ENCODE measurements at regions not wholly inside any gene's neighbourhood (a gene's known extent, or its start where the extent isn't known, plus 50 kb on each side); places are given as distances from the start of the nearest gene placed in this dataset.

DNA sequence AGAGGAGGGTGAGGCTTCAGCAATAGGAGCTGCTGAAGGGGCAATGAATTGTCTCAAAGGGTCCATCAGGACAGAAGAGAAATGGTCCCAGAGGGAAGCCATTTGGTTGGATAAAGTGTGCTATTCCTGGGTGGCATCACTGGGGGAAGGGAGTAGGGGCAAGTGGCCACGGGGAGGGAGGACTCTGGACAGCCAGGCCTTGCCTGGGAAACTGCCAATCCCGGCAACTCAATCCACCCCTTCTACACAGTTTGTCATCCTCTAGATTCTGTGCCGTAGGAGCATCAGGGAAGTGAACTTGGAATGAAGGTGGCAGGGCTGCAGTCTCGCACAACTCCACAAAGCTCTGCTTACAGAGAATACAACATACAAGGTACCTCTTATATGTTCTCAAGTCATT is 59.5 kb upstream of the RIPOR2 start:
- TF ChIP-seq, protein P1, sequence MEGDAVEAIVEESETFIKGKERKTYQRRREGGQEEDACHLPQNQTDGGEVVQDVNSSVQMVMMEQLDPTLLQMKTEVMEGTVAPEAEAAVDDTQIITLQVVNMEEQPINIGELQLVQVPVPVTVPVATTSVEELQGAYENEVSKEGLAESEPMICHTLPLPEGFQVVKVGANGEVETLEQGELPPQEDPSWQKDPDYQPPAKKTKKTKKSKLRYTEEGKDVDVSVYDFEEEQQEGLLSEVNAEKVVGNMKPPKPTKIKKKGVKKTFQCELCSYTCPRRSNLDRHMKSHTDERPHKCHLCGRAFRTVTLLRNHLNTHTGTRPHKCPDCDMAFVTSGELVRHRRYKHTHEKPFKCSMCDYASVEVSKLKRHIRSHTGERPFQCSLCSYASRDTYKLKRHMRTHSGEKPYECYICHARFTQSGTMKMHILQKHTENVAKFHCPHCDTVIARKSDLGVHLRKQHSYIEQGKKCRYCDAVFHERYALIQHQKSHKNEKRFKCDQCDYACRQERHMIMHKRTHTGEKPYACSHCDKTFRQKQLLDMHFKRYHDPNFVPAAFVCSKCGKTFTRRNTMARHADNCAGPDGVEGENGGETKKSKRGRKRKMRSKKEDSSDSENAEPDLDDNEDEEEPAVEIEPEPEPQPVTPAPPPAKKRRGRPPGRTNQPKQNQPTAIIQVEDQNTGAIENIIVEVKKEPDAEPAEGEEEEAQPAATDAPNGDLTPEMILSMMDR (conservative IDR thresholded peaks at IDR 0.05; ENCODE audit: low read depth, low read length), result no peak
- no peak overlapping the region for H3K4me3 ChIP-seq (ENCODE audit: low read length)
- DNase-seq (ENCODE audit: low read depth), result no peak

DNA sequence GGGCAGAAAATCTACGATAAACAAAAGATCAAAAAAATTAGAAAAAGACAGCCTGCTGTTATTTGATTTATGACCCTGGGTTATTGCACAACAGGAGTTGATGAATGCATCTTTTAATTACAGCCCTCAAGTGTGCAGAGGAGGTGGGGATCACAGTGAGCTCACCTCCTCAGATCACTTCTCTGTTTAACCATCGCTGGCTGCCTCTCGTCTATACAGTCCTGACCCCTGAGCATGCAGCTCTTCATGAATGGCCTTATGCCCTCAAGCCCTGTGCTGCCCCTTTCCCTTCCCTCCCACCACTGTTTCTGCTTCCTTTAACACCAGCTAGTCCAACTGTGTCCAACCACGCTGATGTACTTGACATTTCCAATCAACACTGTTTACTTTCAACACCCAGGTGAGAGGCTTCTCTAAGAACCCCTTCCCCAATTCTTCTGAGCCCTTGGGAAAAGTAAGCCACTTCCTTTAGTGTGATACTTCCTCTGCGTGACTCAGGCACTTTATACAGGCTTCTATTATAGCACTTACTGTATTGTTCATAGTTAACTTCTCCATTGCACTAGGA is 60.6 kb upstream of the RIPOR2 start:
- TF ChIP-seq, protein P1 (conservative IDR thresholded peaks at IDR 0.05; ENCODE audit: low read depth, low read length), result no peak
- no peak for DNase-seq (ENCODE audit: low read depth)

DNA sequence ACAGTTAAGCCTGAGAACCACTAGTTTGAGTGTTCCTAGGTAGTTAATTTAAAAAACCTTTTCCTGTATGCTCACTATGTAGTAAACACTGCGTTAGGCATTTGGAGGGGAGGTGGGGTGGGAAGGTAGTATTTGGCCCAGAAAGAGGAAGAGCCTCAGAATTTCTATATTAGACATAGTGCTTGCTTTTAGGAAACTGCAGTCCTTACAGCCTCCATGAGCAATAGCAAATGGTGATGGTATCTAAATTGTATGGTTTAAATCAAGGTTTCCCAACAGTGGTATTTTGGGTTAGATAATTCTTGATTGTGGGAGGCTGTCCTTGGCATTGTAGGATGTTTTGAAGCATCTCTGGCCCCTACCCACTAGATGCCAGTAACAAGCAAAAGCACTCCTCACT is 61.5 kb upstream of the RIPOR2 start:
- no peak overlapping the region for H3K4me3 ChIP-seq (ENCODE audit: low read length)
- TF ChIP-seq, protein P1 (conservative IDR thresholded peaks at IDR 0.05; ENCODE audit: low read depth, low read length), result no peak
- DNase-seq (ENCODE audit: low read depth), result no peak

More for the DNA sequence above, 60.6 kb upstream of the RIPOR2 start:
- H3K4me3 ChIP-seq (ENCODE audit: low read length), result no peak overlapping the region

DNA sequence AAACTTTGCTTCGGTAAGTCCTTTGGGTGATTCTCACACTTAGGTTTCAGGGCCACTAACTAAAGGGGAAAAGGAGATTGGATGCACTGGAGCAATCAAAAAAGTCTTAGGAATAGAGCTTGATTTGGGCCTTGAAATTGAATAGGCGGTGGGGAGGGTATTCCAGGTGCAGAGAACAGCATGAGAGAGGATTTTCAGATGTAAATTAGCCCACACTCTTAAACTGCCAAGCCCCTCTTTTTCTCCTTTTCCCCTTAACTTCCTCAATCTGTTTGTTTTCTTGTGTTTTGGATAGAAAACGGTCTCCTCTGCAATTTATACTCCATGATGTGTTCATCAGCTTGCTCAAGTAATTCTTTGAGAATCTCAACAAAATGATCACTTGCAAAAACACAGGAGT is 62.1 kb upstream of the RIPOR2 start:
- no peak overlapping the region for H3K4me3 ChIP-seq (ENCODE audit: low read length)

DNA sequence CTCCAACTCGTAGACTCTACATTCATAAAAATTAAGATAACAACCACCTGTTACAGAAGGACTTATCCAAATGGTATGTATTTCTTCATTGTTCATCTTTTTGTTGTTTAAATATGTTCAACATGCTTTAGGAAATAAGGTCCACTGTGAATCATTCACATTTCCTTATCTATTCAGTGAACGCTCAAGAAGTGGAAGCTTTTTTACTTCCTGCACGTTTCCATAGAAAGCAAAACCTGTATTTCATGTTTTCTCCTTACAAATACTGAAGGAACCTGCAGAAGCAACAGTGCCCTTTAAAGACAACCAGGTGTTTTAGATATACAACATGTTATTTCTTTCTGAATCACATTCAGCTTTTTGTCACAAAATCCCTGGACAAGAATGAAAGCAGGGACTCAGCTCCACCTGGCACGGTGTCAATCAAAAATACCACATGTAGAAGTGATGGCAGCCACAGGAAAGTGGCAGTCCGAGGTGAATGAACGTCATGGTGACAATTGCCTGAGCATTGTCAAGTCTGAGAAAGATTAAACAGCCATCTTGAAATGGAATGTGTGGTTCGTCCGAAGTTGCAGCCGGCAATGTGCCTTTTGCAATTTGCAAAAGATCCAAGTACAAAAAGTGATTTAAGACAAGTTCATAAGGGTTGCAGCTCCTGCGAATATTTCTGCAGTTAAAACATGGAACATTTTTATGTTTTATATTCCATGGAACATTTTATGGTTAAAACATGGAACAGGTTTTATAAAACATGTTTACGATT is 66.7 kb upstream of the RIPOR2 start:
- no peak overlapping the region for H3K4me3 ChIP-seq (ENCODE audit: low read length)
- no peak for DNase-seq (ENCODE audit: low read depth)
- TF ChIP-seq, protein P1 (conservative IDR thresholded peaks at IDR 0.05; ENCODE audit: low read depth, low read length), result no peak

More for the DNA sequence above, 62.1 kb upstream of the RIPOR2 start:
- DNase-seq (ENCODE audit: low read depth), result no peak
- TF ChIP-seq, protein P1 (conservative IDR thresholded peaks at IDR 0.05; ENCODE audit: low read depth, low read length), result no peak

DNA sequence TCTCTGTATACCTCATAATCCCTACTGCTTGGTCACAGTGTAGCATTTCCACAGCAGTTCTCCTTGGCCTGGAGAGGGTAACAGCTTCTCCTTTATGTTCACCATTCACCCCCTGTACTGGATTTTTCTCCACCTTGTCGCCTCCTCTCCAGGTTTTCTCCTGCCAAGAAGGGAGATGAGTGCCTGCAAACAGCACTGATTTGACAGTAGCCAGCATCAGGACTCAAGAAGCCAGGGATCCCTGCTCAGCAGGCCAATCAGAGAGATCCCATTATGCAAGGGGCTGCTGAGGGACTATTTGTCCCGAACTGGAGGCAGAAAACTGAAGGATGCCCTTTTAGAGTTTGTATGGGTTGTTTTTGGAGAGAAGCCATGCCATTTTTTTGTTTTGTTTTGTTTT is 68.6 kb upstream of the RIPOR2 start:
- no peak for DNase-seq (ENCODE audit: low read depth)
- TF ChIP-seq, protein P1 (conservative IDR thresholded peaks at IDR 0.05; ENCODE audit: low read depth, low read length), result no peak
- no peak overlapping the region for H3K4me3 ChIP-seq (ENCODE audit: low read length)

DNA sequence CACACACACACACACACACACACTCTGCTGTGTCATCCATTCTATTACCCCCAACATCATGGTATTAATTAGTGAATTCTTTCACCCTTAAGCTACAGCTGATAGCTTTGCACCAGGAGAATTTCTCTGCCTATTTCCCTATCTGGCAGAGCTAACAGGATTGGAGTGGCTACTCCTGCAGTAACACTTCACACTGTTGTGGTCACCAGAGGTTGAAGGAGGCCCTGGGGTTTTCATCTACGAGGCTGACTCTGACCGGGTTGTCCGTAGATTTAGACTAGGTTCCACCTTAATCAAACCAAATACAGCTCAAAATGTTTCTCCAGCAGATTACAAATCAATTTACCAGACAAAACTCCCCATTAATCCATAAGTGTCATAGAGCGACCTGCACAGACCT is 69.2 kb upstream of the RIPOR2 start:
- H3K4me3 ChIP-seq (ENCODE audit: low read length), result no peak overlapping the region
- TF ChIP-seq, protein P1 (conservative IDR thresholded peaks at IDR 0.05; ENCODE audit: low read depth, low read length), result no peak
- DNase-seq (ENCODE audit: low read depth), result no peak

Measured in retinal pigment epithelial cell (primary cell).